GM12891 (cell line): ENCODE measurements at regions not wholly inside any gene's neighbourhood (a gene's known extent, or its start where the extent isn't known, plus 50 kb on each side); places are given as distances from the start of the nearest gene placed in this dataset.

Experiments used
- PAX5 ChIP-seq: IDR thresholded peaks from 2 replicates; pipeline ENCODE4 v1.6.1; 2011; ENCODE audit warnings: low read length, moderate library complexity, mild to moderate bottlenecking; ENCODE audit not compliant: insufficient read depth, severe bottlenecking
- POLR2A ChIP-seq: IDR thresholded peaks from 2 replicates; pipeline ENCODE4 v1.6.1; 2011; ENCODE audit warnings: low read depth, low read length, control low read depth
- POLR2AphosphoS5 ChIP-seq: IDR thresholded peaks from 2 replicates; pipeline ENCODE4 v1.6.1; 2011; ENCODE audit warnings: low read depth, low read length, control low read depth
- POU2F2 ChIP-seq: IDR thresholded peaks from 2 replicates; pipeline ENCODE4 v1.6.1; 2011; ENCODE audit warnings: low read depth, mild to moderate bottlenecking, control low read depth, low read length, moderate library complexity
- TAF1 ChIP-seq: IDR thresholded peaks from 2 replicates; pipeline ENCODE4 v1.6.1; 2011; ENCODE audit warnings: low read depth, low read length, control low read depth

- no peak for TF ChIP-seq PAX5
- no peak for TF ChIP-seq POLR2A
- TF ChIP-seq POLR2AphosphoS5: no peak
- no peak for TF ChIP-seq TAF1
- TF ChIP-seq POU2F2: no peak
These were observed 502.0 kb downstream of the LIG4 start for GRCh38 chr13:107713314-107713713.
